ENCODE measurements at regions not wholly inside any gene's neighbourhood (a gene's known extent, or its start where the extent isn't known, plus 50 kb on each side); places are given as distances from the start of the nearest gene placed in this dataset.

GRCh38 chr20:24150406-24150805, 161.8 kb upstream of the GGTLC1 start:
- 81% methylated on average over 3 of the region's 7 CpGs for WGBS (ENCODE audit: insufficient coverage)
- peaks cover 0 to 6% (median 2%) of the 10 kb centered on the region in 7 donors for H3K9me3 Mint-ChIP-seq
- no peak overlapping the region for H3K27ac Mint-ChIP-seq
- Histone ChIP-seq H2AFZ (ENCODE audit: insufficient read depth, low read depth, low read length, poor library complexity, severe bottlenecking) (no peak overlapping the region), H3K79me2 (ENCODE audit: insufficient read depth, low read length) (no peaks in the 10 kb centered on the region), H3K4me3 (replicated peaks in 1 of 3; ENCODE audit: low read depth in 2 of 3, low read length in 3 of 3) (no peak overlapping the region), H3K36me3 (replicated peaks in 1 of 2; ENCODE audit: control insufficient read depth in 1 of 2, insufficient read depth in 2 of 2, low read length in 2 of 2) (no peaks in the 10 kb centered on the region), H3K4me2 (replicated peaks; ENCODE audit: extremely low read depth, low read length, poor library complexity, severe bottlenecking) (no peak overlapping the region), H3K27me3 (ENCODE audit: control insufficient read depth in 2 of 2, insufficient read depth in 2 of 2, low read length in 2 of 2) (no peaks in the 10 kb centered on the region), H3K27ac (ENCODE audit: low read depth in 1 of 2, low read length in 2 of 2) (no peak overlapping the region), H3K4me1 (ENCODE audit: control insufficient read depth in 1 of 2, insufficient read depth in 2 of 2, low read length in 2 of 2) (peaks cover 9 to 12% of the 10 kb centered on the region in 2 donors), H3K9ac (ENCODE audit: insufficient read depth, low read length, poor library complexity, severe bottlenecking) (no peak overlapping the region), H4K20me1 (ENCODE audit: insufficient read depth, low read length) (no peaks in the 10 kb centered on the region), H3K9me3 (replicated peaks in 1 of 2; ENCODE audit: control insufficient read depth in 1 of 2, insufficient read depth in 1 of 2, low read length in 2 of 2) (peaks cover 0 to 3% of the 10 kb centered on the region in 2 donors)
- DNase-seq: no peak
- peaks cover 0 to 3% (median 2%) of the 10 kb centered on the region in 3 donors for H3K27me3 Mint-ChIP-seq (ENCODE audit: low read depth in 3 of 3)
- peaks cover 18% of the 10 kb centered on the region for H3K4me1 Mint-ChIP-seq
- no peak overlapping the region for H3K4me3 Mint-ChIP-seq
- no peak for TF ChIP-seq CTCF (IDR thresholded peaks at IDR 0.05)
- H3K36me3 Mint-ChIP-seq: no peaks in the 10 kb centered on the region
- intact Hi-C loops (cut with micrococcal nuclease): no loop called here

GRCh38 chr20:24149881-24150307, 161.3 kb upstream of the GGTLC1 start:
- no peak overlapping the region for H2AFZ ChIP-seq (ENCODE audit: insufficient read depth, low read depth, low read length, poor library complexity, severe bottlenecking)
- H3K27ac ChIP-seq (ENCODE audit: low read depth in 1 of 2, low read length in 2 of 2): no peak overlapping the region
- Mint-ChIP-seq H3K36me3 (no peaks in the 10 kb centered on the region), H3K27me3 (ENCODE audit: low read depth in 3 of 3) (peaks cover 0 to 3% (median 2%) of the 10 kb centered on the region in 3 donors), H3K9me3 (peaks cover 0 to 6% (median 2%) of the 10 kb centered on the region in 7 donors), H3K27ac (no peak overlapping the region), H3K4me1 (peaks cover 18% of the 10 kb centered on the region), H3K4me3 (peak overlapping the region in 1 of 2 donors; percentile 28)
- 87% methylated on average over 6 of the region's 10 CpGs for WGBS (ENCODE audit: insufficient coverage)
- peaks cover 9 to 12% of the 10 kb centered on the region in 2 donors for H3K4me1 ChIP-seq (ENCODE audit: control insufficient read depth in 1 of 2, insufficient read depth in 2 of 2, low read length in 2 of 2)
- H4K20me1 ChIP-seq (ENCODE audit: insufficient read depth, low read length): no peaks in the 10 kb centered on the region
- no peak overlapping the region for H3K4me3 ChIP-seq (replicated peaks in 1 of 3; ENCODE audit: low read depth in 2 of 3, low read length in 3 of 3)
- intact Hi-C loops (cut with micrococcal nuclease): no loop called here
- peaks cover 0 to 3% of the 10 kb centered on the region in 2 donors for H3K9me3 ChIP-seq (replicated peaks in 1 of 2; ENCODE audit: control insufficient read depth in 1 of 2, insufficient read depth in 1 of 2, low read length in 2 of 2)
- H3K9ac ChIP-seq (ENCODE audit: insufficient read depth, low read length, poor library complexity, severe bottlenecking): no peak overlapping the region
- H3K4me2 ChIP-seq (replicated peaks; ENCODE audit: extremely low read depth, low read length, poor library complexity, severe bottlenecking): no peak overlapping the region
- no peaks in the 10 kb centered on the region for H3K36me3 ChIP-seq (replicated peaks in 1 of 2; ENCODE audit: control insufficient read depth in 1 of 2, insufficient read depth in 2 of 2, low read length in 2 of 2)
- TF ChIP-seq CTCF (IDR thresholded peaks at IDR 0.05): peak; percentile 50
- H3K79me2 ChIP-seq (ENCODE audit: insufficient read depth, low read length): no peaks in the 10 kb centered on the region
- no peaks in the 10 kb centered on the region for H3K27me3 ChIP-seq (ENCODE audit: control insufficient read depth in 2 of 2, insufficient read depth in 2 of 2, low read length in 2 of 2)
- DNase-seq: no peak

All from CD14-positive monocyte (primary cell).